Endothelial cell (in vitro differentiated cells): ENCODE measurements at regions not wholly inside any gene's neighbourhood (a gene's known extent, or its start where the extent isn't known, plus 50 kb on each side); places are given as distances from the start of the nearest gene placed in this dataset.

Experiments used
- DNase-seq: peaks from one replicate; pipeline ENCODE4 v3.0.0; 2021; ENCODE audit warnings: low spot score
- H3K27ac Mint-ChIP-seq: one replicate; pipeline ENCODE4 v1.8.0; 2021; ENCODE audit warnings: mixed read lengths, inconsistent platforms; ENCODE audit not compliant: unreplicated experiment
- H3K27me3 Mint-ChIP-seq: one replicate; pipeline ENCODE4 v1.8.0; 2021; ENCODE audit warnings: mild to moderate bottlenecking, moderate library complexity, mixed read lengths, inconsistent platforms; ENCODE audit not compliant: unreplicated experiment
- H3K36me3 Mint-ChIP-seq: one replicate; pipeline ENCODE4 v1.8.0; 2021; ENCODE audit warnings: mild to moderate bottlenecking, low read depth, mixed read lengths, inconsistent platforms; ENCODE audit not compliant: unreplicated experiment
- H3K4me1 Mint-ChIP-seq: one replicate; pipeline ENCODE4 v1.8.0; 2021; ENCODE audit warnings: mild to moderate bottlenecking, mixed read lengths, inconsistent platforms; ENCODE audit not compliant: unreplicated experiment
- H3K4me3 Mint-ChIP-seq: one replicate; pipeline ENCODE4 v1.8.0; 2021; ENCODE audit warnings: mild to moderate bottlenecking, mixed read lengths, inconsistent platforms; ENCODE audit not compliant: unreplicated experiment
- H3K9me3 Mint-ChIP-seq: one replicate; pipeline ENCODE4 v1.8.0; 2021; ENCODE audit warnings: mixed read lengths, inconsistent platforms; ENCODE audit not compliant: unreplicated experiment
- CTCF ChIP-seq: fragments of 200-600 bp; sonication (generic); IDR thresholded peaks from one replicate; pipeline ENCODE4 v1.5.0; 2021; ENCODE audit warnings: antibody characterized with exemption; ENCODE audit not compliant: unreplicated experiment

GRCh38 chr2:200135082-200135481 lies 171.4 kb upstream of the SPATS2L start:
- TF ChIP-seq CTCF, result no peak
- Mint-ChIP-seq H3K4me3 (no peak overlapping the region), H3K9me3 (no peaks in the 10 kb centered on the region), H3K4me1 (peaks cover 5% of the 10 kb centered on the region), H3K27me3 (no peaks in the 10 kb centered on the region), H3K36me3 (no peaks in the 10 kb centered on the region), H3K27ac (no peak overlapping the region)
- DNase-seq, result no peak

GRCh38 chr2:200136655-200137054 lies 169.8 kb upstream of the SPATS2L start:
- peaks cover 3% of the 10 kb centered on the region for H3K4me1 Mint-ChIP-seq
- H3K27me3 Mint-ChIP-seq, result no peaks in the 10 kb centered on the region
- H3K9me3 Mint-ChIP-seq, result no peaks in the 10 kb centered on the region
- TF ChIP-seq CTCF, result no peak
- no peaks in the 10 kb centered on the region for H3K36me3 Mint-ChIP-seq
- no peak for DNase-seq
- no peak overlapping the region for H3K27ac Mint-ChIP-seq
- H3K4me3 Mint-ChIP-seq, result no peak overlapping the region

GRCh38 chr2:200137271-200137670 lies 169.2 kb upstream of the SPATS2L start:
- H3K36me3 Mint-ChIP-seq, result no peaks in the 10 kb centered on the region
- no peaks in the 10 kb centered on the region for H3K9me3 Mint-ChIP-seq
- H3K4me3 Mint-ChIP-seq, result no peak overlapping the region
- DNase-seq, result no peak
- H3K27ac Mint-ChIP-seq, result no peak overlapping the region
- no peak for TF ChIP-seq CTCF
- no peaks in the 10 kb centered on the region for H3K27me3 Mint-ChIP-seq
- H3K4me1 Mint-ChIP-seq, result peaks cover 3% of the 10 kb centered on the region

- Mint-ChIP-seq H3K4me3 (no peak overlapping the region), H3K9me3 (no peaks in the 10 kb centered on the region), H3K27ac (no peak overlapping the region), H3K27me3 (no peaks in the 10 kb centered on the region), H3K4me1 (peaks cover 3% of the 10 kb centered on the region), H3K36me3 (no peaks in the 10 kb centered on the region)
- TF ChIP-seq CTCF, result no peak
- no peak for DNase-seq
These were observed 168.8 kb upstream of the SPATS2L start for GRCh38 chr2:200137691-200138090.

- DNase-seq, result no peak
- Mint-ChIP-seq H3K4me3 (no peak overlapping the region), H3K9me3 (no peaks in the 10 kb centered on the region), H3K4me1 (peaks cover 3% of the 10 kb centered on the region), H3K27ac (no peak overlapping the region), H3K27me3 (no peaks in the 10 kb centered on the region), H3K36me3 (no peaks in the 10 kb centered on the region)
- TF ChIP-seq CTCF, result no peak
These were observed 167.9 kb upstream of the SPATS2L start for GRCh38 chr2:200138391-200139124.
